ENCODE measurements at regions not wholly inside any gene's neighbourhood (a gene's known extent, or its start where the extent isn't known, plus 50 kb on each side); places are given as distances from the start of the nearest gene placed in this dataset.
"Not testable (repeated sequence)": the region's sequence is repeated elsewhere in the genome, so short reads cannot be mapped to it uniquely, and the experiment has no call there.

DNA sequence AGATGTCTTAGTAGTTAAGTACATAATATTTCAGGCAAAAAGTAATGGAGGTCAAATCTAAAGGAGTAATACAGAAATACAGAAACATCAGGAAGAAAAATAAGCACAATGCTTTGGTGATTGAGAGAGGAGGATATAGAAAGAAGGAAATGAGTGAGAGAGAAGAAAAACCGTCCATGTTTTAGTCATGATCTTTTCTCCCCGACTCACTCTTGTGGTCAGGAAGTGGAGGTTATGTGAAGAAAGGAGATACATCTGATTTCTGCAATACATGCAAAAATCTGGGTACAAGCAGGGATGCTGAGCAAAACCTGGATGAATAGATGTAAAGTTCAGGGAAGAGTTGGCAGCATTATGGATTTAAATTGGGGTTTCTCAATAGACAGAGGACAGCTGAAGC is 1122.5 kb downstream of the SORCS3 start:
- no peak for DNase-seq

DNA sequence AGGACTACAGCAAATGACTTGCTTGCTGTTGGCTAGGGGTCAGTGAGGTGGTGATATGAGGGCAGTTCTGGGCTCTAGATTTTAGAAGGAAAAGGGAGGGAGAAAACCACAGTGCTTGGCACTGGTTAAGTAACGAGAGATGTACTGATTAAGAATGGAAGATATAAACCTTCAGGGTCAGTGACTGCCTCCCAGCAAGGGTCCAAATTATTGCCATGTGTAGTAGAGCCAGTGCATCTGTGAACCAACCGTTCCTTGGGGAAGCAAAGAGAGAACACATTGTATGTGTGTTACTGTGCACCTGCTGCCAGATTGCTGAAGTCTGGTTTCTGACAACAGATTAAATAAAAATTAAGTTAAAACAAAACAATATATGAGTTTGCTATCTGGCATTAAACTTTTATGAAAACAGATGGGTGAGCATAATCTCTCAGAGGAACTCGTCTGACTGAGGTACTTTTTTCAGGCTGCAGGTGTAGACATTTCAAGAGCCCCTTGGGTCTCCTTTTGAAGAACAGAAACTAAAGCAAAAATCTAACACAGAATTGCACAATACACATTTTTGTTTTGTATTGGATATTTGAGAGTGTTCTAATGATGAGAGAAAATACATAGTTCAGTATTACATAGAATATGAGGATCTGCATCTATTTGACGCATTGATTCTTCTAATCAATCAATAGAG is 1120.6 kb downstream of the SORCS3 start:
- no peak for DNase-seq

DNA sequence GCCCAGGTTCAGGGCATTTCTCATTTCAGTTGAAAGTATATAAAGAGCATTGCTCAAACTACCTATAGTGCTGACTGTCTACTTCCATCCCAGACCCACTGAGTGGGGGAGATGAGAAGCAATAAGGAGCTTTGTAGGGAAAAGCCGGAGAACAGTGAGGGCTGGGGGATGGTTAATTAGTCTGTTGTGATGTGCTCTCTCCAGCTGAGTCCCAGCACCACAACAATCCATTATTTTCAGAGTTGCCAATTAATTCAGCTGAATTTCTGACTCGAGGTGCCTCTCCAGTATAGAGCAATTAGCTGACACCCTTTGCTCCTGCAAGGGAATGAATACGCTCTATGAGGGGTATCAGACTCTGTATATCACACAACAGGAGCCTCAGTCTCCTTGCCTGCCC is 1118.6 kb downstream of the SORCS3 start:
- no peak for DNase-seq

DNA sequence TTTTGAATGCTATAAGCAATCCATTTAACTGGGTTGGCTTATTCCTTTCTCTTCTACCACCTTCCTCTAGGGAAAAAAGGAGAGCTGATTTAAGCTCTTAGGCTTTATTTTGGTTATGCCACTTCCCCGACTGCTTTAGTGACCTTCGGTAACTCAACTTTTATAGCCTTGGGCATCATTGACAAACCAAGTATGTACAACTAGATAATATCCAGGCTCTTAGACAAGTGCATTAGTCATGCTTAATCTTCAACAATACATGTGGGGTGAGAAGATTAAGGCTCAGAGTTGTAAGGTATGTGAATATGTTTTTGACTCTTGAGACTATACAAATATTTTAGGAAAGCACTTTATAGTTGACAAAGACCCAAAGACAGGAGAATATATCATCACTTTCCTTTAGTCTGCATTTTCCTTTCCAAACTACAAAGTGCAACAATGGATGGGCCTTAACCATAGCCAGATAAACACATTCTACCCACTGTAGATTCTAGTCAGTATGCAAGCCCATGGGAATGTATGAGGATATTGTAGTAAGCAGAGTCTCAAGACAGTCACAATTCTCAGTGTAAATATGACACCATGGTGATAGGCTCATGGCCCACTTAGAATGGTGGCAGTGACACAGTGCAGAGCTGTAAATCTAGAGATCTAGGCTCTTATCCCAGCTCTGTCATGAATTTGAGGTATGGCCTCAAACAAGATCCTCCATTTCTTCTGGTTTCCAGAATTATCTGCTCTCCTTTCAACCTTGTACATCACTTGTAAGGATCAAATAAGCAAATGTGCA is 1117.3 kb downstream of the SORCS3 start:
- no peak for DNase-seq

DNA sequence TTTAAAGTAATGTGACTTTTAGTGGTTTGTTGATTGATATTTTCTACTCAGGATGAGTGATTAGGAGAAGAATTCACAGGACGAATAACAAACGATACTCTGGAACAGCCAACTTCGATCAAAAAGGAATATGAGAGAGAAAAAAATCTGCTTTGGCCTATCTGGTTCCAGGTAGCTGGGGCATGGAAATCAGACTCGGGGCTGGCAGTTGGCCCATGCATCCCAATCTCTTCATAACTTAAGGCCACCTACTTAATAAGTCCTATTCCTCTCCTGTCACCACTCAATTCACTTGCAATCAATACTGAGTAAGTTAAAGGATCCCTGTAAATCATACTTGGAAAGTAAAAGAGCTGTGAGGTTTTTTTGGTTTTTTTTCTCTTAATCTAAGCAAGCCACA is 1116.2 kb downstream of the SORCS3 start:
- no peak for DNase-seq

DNA sequence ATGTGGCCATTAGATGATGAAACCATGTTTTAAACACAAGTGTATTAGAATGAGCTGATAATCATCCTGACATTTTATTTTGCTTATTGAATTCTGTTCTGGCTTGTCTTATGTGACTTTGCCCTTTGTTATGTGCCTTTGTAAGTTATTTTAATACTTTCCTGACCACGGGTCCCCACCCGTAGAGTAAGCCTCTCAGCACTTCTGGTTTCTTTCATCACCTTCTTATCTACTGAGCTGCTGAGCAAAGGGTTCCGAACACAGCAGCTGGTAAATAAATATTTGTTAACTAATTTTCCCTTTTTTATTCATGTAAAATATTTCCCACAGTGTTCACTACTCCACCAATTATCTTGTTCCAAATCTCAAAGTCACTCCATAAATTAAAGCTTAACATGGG is 1115.3 kb downstream of the SORCS3 start:
- no peak for DNase-seq

DNA sequence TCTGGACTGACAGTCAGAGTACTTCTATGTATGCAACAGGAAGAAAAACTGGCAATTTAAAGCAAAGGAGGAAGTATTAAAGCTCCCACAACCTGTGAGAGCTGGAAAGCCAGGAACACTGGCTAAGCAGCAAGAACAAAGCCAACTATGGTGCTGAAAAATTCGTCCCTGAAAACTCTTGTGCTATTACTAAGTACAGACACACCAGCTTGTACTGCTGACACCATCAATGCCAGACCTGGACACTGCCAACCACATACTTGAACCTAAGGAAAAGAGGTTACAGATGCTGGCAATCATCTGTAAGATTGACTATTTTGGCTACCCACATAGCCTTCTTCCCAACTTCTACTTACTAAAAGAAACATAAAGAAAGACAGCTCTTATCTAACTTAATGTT is 1110.6 kb downstream of the SORCS3 start:
- no peak for DNase-seq

DNA sequence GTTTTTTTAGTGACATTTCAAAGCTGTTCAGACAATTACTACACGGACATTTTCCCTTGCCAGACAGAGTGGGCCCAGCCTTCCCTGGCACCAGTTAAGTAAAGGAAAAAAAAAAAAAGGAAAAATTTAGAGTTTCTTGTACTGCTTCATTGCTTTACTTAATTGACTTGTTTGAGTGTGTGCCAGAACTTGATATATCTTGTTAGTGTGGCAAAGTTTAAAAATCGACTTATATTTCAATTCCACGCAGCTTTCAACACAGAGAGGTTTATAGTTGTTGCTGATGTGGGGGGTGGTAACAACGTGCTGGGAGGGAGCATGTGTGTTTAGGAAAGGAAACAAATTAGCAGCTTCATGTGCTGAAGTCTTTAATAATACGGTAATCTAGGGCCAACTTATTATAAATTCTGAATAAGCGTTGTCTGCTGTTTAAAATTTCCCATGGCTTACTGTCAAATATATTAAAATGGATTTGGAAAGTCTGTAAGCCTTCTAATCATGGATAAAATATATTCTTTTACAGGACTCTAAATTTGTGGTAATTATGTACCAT is 1104.6 kb downstream of the SORCS3 start:
- no peak for DNase-seq

DNA sequence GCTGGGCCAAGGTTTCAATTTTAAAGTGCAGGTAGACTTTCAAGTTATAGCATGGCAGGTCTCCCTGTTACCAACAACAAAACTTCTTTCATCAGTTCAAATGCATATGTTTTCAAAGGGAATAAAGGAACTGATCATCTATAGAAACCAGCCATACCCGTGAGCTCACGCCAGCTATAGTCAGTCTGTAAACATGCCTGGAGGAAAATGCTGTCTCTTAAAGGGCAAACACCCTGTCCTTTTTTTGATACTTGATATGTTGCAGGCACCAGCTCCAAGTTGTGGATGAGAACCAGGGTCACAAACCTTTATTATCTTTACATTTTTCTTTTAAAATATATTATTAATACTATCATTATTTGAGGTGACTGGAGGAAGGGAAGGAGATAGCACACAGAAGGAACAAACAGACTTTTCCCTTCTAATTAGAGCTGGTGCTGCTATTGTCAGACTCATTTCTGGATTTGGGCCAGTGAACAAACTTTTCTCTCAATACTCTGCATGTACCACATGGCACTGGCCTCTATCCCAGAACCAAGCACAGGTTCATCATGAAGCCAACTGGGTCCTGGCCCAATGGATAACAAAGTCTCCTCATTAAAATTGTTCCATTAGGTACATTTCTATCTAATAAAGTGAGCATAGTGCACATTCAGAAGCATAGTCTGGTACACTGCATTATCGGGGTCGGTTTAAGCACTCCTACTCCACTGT is 1102.4 kb downstream of the SORCS3 start:
- no peak for DNase-seq

DNA sequence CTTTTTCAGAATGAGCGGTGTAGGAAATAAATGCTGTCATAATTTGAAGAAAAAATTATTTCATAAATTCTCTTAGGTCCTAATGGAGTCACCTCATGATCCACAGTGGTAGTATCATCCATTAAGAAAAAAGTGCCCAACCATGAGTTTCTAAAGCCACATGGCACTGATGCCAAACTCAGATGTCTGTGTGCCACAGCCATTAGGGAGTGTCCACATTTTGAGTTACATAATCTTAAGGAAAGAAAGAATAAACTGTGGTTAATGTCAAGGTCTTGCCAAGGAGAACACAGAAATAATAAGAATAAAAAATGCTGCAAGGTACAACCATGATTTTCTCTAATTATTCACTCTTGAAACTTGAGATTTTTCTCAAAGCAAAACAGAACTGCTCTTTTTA is 1101.8 kb downstream of the SORCS3 start:
- DNase-seq, result no peak

DNA sequence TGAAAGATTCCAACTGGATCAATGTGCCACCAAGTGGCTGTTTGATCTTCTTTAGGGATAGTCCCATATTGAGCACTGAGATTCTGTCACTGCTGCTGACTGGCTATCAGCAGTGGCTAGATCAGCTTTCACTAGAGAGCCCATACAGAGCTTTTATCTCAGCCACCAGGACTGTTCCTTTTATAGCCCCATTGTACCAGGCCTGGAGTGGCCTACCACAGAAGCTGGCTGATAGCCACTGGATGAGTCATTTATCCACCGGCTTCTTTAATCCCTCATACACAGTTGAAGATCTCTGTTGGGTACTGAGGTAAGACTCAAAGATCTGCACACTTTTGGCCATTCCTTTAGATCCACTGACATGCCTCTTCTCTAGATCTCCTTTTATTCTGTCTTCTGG is 1101.1 kb downstream of the SORCS3 start:
- DNase-seq, result no peak

DNA sequence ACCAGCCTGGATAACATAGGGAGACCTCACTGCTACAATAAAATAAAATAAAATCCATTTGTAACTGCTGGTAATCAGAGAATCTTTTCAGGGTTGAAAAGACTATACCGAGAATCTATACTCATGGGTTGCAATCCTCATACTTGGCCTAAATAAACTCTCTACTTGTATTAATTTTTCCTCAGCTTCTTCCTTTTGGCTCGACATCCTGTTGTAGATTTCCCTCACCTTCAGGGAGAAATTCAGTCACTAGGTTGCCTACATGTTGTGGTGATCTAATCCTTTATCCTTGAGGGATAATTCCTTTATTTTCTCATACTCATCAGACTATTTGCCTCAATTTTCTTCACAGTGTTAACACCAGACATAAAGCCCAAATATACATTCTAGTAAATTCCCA is 1093.4 kb downstream of the SORCS3 start:
- no peak for DNase-seq

DNA sequence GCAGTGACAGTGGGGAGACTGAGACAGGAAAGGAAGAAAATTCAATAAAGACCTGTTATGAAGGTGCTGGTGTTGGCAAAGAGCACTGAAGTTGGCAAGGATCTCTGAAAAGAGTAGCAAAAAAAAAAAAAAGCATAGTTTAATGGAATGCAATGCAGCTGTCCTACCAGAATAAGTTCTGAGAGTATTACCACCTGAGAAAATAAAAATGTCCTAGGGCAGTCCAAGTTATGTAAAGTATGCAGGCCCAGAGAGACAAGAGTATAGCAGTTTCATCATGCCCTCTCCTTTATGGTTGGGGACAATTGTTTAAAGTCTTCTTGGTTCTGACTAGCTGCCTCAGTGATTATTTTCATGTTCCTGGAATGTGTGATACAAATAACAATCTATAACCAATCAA is 1092.8 kb downstream of the SORCS3 start:
- no peak for DNase-seq

DNA sequence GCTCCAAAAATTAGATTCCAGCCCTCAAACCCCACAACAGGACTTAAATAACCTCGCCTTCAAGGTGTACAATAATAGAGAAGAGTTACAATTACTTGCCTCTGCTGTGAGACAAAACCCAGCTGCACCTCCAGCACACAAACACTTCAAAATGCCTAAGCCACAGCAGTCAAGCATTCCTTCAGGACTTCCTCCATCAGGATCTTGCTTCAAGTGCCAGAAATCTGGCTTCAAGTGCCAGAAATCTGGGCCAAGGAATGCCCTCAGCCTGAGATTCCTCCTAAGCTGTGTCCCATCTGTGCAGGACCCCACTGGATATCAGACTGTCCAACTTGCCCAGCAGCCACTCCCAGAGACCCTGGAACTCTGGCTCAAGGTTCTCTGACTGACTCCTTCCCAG is 1088.3 kb downstream of the SORCS3 start:
- no peak for DNase-seq

DNA sequence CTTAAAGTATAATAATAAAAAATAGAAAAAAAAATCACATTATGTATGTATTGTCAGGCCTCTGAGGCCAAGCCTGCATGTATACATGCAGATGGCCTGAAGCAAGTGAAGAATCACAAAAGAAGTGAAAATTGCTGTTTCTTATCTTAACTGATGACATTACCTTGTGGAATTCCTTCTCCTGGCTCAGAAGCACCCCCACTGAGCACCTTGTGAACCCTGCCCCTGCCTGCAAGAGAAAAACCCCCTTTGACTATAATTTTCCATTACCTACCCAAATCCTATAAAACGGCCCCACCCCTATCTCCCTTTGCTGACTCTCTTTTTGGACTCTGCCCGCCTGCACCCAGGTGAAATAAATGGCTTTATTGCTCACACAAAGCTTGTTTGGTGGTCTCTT is 1086.5 kb downstream of the SORCS3 start:
- DNase-seq, result not testable (repeated sequence)

DNA sequence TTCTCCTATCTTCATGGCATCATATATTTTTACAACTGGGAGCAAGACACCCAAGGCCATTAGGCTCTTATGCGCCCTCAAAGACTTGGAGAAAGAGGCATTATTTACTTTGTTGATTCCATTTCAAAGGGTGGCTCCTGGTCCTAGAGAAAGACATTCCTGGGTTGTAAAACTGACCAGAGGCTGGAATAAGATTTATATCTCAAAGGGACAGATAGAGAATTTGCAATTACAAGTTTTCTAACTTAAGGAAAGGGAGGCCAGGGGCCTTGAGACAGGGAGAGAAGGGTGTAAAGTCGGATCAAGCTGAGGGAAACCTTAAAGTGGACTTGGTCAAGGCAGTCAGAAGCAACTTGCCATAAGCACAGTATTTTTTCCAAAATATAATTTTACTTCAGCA is 1086.0 kb downstream of the SORCS3 start:
- no peak for DNase-seq

DNA sequence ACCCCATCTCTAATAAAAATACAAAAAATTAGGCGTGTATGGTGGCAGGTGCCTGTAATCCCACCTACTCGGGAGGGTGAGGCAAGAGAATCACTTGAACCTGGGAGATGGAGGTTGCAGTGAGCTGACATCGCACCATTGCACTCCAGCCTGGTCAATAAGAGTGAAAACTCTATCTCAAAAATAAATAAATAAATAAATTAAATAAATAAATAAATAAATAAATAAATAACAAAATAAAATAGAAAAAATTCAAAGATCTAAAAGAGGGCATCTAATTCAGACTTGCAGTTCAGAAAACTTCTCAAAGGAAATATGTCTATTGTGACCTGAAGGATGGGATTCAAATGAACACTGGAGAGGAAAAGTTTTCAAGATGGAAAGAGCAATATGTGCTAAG is 1085.1 kb downstream of the SORCS3 start:
- DNase-seq, result no peak

DNA sequence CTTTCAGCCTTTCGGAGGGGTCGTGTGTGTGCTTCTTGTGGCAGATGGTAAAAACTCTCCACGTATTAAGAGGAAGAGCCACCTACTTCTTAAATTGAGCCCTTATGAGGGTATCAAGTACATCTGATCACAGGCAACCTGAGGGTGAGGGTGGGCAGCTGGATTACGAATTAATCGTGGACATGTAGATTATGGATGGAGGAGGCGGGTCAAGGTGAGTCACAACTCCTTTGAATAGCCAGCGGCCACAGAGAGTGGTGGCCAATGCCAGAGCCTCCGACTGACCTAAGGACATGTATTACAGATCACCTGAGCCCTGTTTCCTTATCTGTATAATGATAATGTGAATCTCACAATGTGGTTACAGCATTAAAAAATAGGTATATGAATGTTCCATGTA is 1083.9 kb downstream of the SORCS3 start:
- DNase-seq, result no peak

DNA sequence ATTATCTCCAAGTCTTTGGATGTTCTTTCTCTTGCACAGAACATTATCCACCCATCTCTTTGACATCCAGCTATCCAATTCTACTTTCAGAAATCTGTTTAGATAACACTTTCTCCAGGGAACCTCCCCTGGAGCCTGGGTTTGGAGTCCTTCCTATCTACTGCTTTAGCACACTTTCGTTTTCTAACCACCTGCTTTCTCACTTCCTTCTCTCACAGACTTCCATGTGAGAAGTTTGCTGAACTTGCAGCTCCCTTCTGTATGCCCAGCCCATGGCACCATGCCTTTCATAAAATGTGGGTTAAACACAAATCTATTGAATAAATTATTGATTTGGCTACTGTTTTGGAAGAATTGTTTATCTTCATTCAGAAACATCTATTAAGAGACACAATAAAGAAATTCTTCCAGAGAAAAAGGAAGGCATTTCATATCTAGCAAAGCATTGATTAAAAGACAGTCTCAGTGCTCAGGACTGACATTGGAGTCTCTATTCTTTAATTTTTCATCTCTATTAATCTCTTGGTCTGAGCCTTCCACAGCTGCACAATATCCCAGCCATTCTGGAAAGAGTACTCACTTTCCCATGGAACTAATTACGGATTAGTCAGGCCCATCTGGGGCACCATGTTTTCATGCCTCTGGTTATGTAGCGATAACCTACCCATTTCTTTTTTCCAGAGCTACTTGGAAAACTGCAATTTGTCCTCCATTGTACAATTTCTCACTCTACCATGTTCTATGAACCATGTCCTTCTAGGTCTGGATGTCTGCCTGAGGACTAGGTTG is 1077.3 kb downstream of the SORCS3 start:
- no peak for DNase-seq

DNA sequence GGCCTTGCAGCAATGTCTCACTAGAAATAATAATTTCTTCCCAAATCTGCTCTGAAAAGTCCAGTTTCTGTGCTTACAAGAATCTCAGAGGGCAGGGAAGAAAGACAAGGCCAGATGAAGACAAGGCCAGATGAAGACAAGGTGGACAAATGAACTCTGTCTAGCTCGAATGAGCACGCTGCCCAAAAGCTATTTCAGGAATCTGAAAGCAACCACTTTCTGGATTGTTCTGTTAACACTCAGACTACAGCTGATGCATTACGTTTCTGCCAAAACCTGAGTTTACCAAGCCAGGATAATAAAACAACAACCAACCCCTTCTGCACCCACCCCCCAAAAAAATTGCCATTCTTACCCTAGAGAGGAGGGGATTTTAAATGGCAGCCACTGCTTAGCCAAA is 1073.6 kb downstream of the SORCS3 start:
- no peak for DNase-seq

DNA sequence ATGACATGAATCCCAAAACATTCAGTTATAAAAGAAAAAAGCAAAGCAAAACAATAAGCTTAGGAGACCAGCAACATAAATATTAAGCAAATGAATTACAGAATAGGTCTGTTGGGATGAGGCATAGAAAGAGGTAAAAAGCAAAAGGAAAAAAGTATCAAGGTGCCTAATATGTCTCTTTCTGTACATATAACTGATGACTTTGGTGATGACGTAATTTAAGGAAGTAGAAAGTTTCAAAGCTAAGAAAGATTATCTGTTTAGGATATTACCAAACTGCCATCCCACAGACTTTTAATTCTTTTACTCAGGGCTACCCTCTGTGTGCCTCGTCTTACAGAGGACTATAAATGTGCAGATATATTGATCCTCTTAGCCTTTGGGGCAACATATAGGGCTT is 1066.5 kb downstream of the SORCS3 start:
- DNase-seq, result no peak

DNA sequence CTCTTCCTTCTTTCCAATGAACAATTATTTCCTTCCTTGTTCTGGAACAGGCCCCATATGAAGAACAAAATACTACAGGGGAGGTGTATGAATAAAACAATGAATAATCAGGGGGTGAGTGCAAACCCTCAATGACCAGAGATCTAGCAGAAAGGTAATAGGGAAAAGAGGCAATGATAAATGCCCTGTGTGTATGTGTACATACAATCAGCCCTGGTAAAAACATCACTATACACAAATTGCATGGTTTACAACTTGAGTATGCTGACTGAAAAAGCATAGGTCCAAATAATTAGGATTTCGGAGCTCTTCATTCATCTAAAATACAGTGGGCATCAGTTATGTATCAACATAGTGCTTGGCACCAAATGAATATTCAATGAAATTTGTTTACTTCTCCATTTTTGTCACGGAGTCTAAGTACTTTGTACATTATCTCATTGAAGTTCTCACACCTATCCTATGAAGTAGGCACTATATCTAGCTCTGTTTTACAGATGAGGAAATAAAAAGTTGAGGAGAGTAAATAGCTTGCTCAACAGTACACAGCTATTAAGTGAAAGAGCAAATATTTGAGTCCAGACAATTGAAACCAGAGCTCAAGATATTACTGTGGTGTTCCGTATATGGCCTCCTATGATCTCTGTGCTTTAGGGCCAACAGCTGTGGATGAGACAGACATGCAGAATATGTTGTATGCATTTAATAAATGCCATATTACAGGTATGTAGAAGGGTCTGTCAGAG is 1065.4 kb downstream of the SORCS3 start:
- no peak for DNase-seq
